H1 (cell line): ENCODE measurements at regions not wholly inside any gene's neighbourhood (a gene's known extent, or its start where the extent isn't known, plus 50 kb on each side); places are given as distances from the start of the nearest gene placed in this dataset.

ENCODE experiments used
- CTCF ChIA-PET: fragments of 300-600 bp; sonication (Branson Sonifier 250); formaldehyde crosslinking; loops from one replicate; lab custom pipeline; 2021; ENCODE audit not compliant: partially characterized antibody; lab: Charles Lee
- POLR2A ChIA-PET: fragments of 300-600 bp; sonication (Branson Sonifier 250); formaldehyde crosslinking; loops from one replicate; lab custom pipeline; 2021; ENCODE audit warnings: inconsistent platforms; ENCODE audit not compliant: partially characterized antibody; lab: Charles Lee
- DNase-seq, 2 experiments: peaks; one replicate each; pipeline versions ENCODE4 v3.0.0 to v3.0.0-alpha.2; 2010 to 2022; ENCODE audit warnings: low spot score in 2 of 2, low read depth in 1 of 2, mixed read lengths in 1 of 2
- FAIRE-seq: peaks from 2 replicates; lab custom pipeline; 2011; peaks lifted over from hg19 to GRCh38; lab: Jason Lieb, UNC
- H2AFZ ChIP-seq: 2 replicates; pipeline ENCODE4 v1.8.1; 2012; ENCODE audit warnings: low read length, inconsistent platforms
- H2AK5ac ChIP-seq: 2 replicates; pipeline ENCODE4 v1.6.1; 2013; ENCODE audit warnings: low read depth, low read length
- H2BK120ac ChIP-seq: replicated peaks from 2 replicates; pipeline ENCODE3; 2013; ENCODE audit warnings: low read depth, low read length, inconsistent platforms
- H2BK12ac ChIP-seq: 2 replicates; pipeline ENCODE4 v1.6.1; 2013; ENCODE audit warnings: low read depth, low read length
- H2BK15ac ChIP-seq: 2 replicates; pipeline ENCODE4 v1.6.1; 2013; ENCODE audit warnings: low read length
- H2BK20ac ChIP-seq: 2 replicates; pipeline ENCODE4 v1.6.1; 2013; ENCODE audit warnings: low read length
- H2BK5ac ChIP-seq: 2 replicates; pipeline ENCODE4 v1.6.1; 2013; ENCODE audit warnings: low read depth, low read length
- H3K14ac ChIP-seq: 2 replicates; pipeline ENCODE4 v1.6.1; 2013; ENCODE audit warnings: inconsistent platforms; ENCODE audit not compliant: insufficient read length
- H3K18ac ChIP-seq: 2 replicates; pipeline ENCODE4 v1.6.1; 2013; ENCODE audit warnings: low read length; ENCODE audit errors: extremely low read depth
- H3K23ac ChIP-seq: 2 replicates; pipeline ENCODE4 v1.6.1; 2013; ENCODE audit warnings: inconsistent platforms; ENCODE audit not compliant: insufficient read length
- H3K23me2 ChIP-seq: 2 replicates; pipeline ENCODE4 v1.6.1; 2013; ENCODE audit warnings: low read depth, low read length
- H3K27ac ChIP-seq: 2 replicates; pipeline ENCODE4 v1.6.1; 2011; ENCODE audit warnings: low read depth, low read length, inconsistent platforms
- H3K27me3 ChIP-seq, 4 experiments: replicated peaks in 1 of 4; 1 replicate in 1 of 4; 2 replicates in 3 of 4; pipeline versions ENCODE4 v1.6.1 to v1.8.1; 2011 to 2013; ENCODE audit warnings: low read length in 3 of 4, mild to moderate bottlenecking in 3 of 4, inconsistent platforms in 2 of 4, mixed read lengths in 2 of 4, moderate library complexity in 1 of 4; ENCODE audit not compliant: control insufficient read depth in 3 of 4, insufficient read depth in 3 of 4; ENCODE audit errors: extremely low read depth in 1 of 4
- H3K36me3 ChIP-seq, 4 experiments: 2 replicates each; pipeline versions ENCODE4 v1.6.1 to v1.8.1; 2011 to 2013; ENCODE audit warnings: mild to moderate bottlenecking in 4 of 4, low read length in 3 of 4, moderate library complexity in 2 of 4, control low read depth in 1 of 4, inconsistent platforms in 1 of 4; ENCODE audit not compliant: insufficient read depth in 4 of 4, control insufficient read depth in 2 of 4
- H3K4ac ChIP-seq: replicated peaks from 2 replicates; pipeline ENCODE3; 2013; ENCODE audit warnings: low read length, low read depth, mixed read lengths, inconsistent platforms; ENCODE audit not compliant: insufficient read length
- H3K4me1 ChIP-seq, 4 experiments: replicated peaks in 1 of 4; 1 replicate in 1 of 4; 2 replicates in 3 of 4; pipeline versions ENCODE4 v1.6.1 to v1.8.1; 2011 to 2013; ENCODE audit warnings: low read length in 3 of 4, inconsistent platforms in 2 of 4, mixed read lengths in 1 of 4; ENCODE audit not compliant: insufficient read depth in 4 of 4, control insufficient read depth in 3 of 4
- H3K4me2 ChIP-seq, 2 experiments: 2 replicates each; pipeline versions ENCODE4 v1.6.1 to v1.8.1; 2011 to 2013; ENCODE audit warnings: low read depth in 2 of 2, low read length in 2 of 2, control low read depth in 1 of 2, inconsistent platforms in 1 of 2, mild to moderate bottlenecking in 1 of 2; ENCODE audit not compliant: insufficient read depth in 1 of 2
- H3K4me3 ChIP-seq, 4 experiments: fragments of 200-600, 300-600 bp in 1 of 4; sonication (generic), shearing (Covaris generic), sonication (Bioruptor Twin) in 1 of 4; 2 replicates each; pipeline versions ENCODE4 v1.5.1 to v1.8.1; 2011 to 2016; ENCODE audit warnings: low read length in 4 of 4, low read depth in 3 of 4, control low read depth in 2 of 4, inconsistent platforms in 2 of 4, mild to moderate bottlenecking in 2 of 4, mixed read lengths in 1 of 4, moderate library complexity in 1 of 4; ENCODE audit not compliant: insufficient read depth in 2 of 4; ENCODE audit errors: extremely low read depth in 1 of 4
- H3K56ac ChIP-seq: replicated peaks from 2 replicates; pipeline ENCODE3; 2013; ENCODE audit warnings: low read depth, mild to moderate bottlenecking, mixed read lengths, low read length, inconsistent platforms; ENCODE audit not compliant: insufficient read length
- H3K79me1 ChIP-seq: 2 replicates; pipeline ENCODE4 v1.6.1; 2013; ENCODE audit warnings: low read depth, low read length, control low read depth
- H3K79me2 ChIP-seq, 2 experiments: 2 replicates each; pipeline versions ENCODE4 v1.6.1 to v1.8.1; 2012 to 2013; ENCODE audit warnings: low read length in 2 of 2, mild to moderate bottlenecking in 2 of 2, inconsistent platforms in 1 of 2; ENCODE audit not compliant: insufficient read depth in 2 of 2, control insufficient read depth in 1 of 2
- H3K9ac ChIP-seq, 4 experiments: replicated peaks in 1 of 4; 1 replicate in 1 of 4; 2 replicates in 3 of 4; pipeline versions ENCODE4 v1.6.1 to v1.8.1; 2011 to 2013; ENCODE audit warnings: low read depth in 3 of 4, low read length in 3 of 4, control low read depth in 2 of 4, mild to moderate bottlenecking in 2 of 4, moderate library complexity in 2 of 4, inconsistent platforms in 1 of 4; ENCODE audit errors: extremely low read depth in 1 of 4
- H3K9me3 ChIP-seq, 2 experiments: 2 replicates each; pipeline versions ENCODE4 v1.6.1 to v1.8.1; 2012 to 2013; ENCODE audit warnings: mild to moderate bottlenecking in 2 of 2, moderate library complexity in 2 of 2, control low read depth in 1 of 2, inconsistent platforms in 1 of 2, low read depth in 1 of 2, low read length in 1 of 2, mixed read lengths in 1 of 2; ENCODE audit not compliant: insufficient read depth in 2 of 2
- H4K20me1 ChIP-seq, 2 experiments: replicated peaks in 1 of 2; 2 replicates each; pipeline versions ENCODE3 to v1.8.1; 2011 to 2013; ENCODE audit warnings: inconsistent platforms in 2 of 2, low read length in 2 of 2, mild to moderate bottlenecking in 1 of 2; ENCODE audit not compliant: insufficient read depth in 2 of 2, control insufficient read depth in 1 of 2
- H4K5ac ChIP-seq: 2 replicates; pipeline ENCODE4 v1.6.1; 2013; ENCODE audit warnings: low read length, low read depth, mixed read lengths, inconsistent platforms; ENCODE audit not compliant: insufficient read length
- H4K8ac ChIP-seq: 2 replicates; pipeline ENCODE4 v1.8.0; 2013; ENCODE audit warnings: mild to moderate bottlenecking, moderate library complexity, low read length, inconsistent platforms; ENCODE audit not compliant: insufficient read depth; ENCODE audit errors: extremely low read depth
- H4K91ac ChIP-seq: replicated peaks from 2 replicates; pipeline ENCODE3; 2013; ENCODE audit warnings: low read length, mixed read lengths, inconsistent platforms; ENCODE audit not compliant: insufficient read length
- CHD2 ChIP-seq: IDR thresholded peaks from 2 replicates; pipeline ENCODE4 v1.6.1; 2012; ENCODE audit warnings: low read length, improper control_type of control experiment
- MAFK ChIP-seq: IDR thresholded peaks from 2 replicates; pipeline ENCODE4 v1.6.1; 2012; ENCODE audit warnings: low read depth, mild to moderate bottlenecking, improper control_type of control experiment, low read length
- WGBS, 2 experiments: shearing (Covaris generic) in 1 of 2; methylation state at CpG; one replicate each; pipeline versions ENCODE4 v1.1.6 to v1.1.7; 2013 to 2015; ENCODE audit warnings: low lambda C conversion rate in 2 of 2, mixed read lengths in 2 of 2, inconsistent platforms in 1 of 2, low coverage in 1 of 2, missing lambda C conversion rate in 1 of 2; ENCODE audit not compliant: insufficient replicate concordance in 2 of 2, insufficient coverage in 1 of 2, insufficient read length in 1 of 2; ENCODE audit errors: extremely low coverage in 1 of 2, missing lambda C conversion rate in 1 of 2; 5-methylcytosine and 5-hydroxymethylcytosine counted together

DNA sequence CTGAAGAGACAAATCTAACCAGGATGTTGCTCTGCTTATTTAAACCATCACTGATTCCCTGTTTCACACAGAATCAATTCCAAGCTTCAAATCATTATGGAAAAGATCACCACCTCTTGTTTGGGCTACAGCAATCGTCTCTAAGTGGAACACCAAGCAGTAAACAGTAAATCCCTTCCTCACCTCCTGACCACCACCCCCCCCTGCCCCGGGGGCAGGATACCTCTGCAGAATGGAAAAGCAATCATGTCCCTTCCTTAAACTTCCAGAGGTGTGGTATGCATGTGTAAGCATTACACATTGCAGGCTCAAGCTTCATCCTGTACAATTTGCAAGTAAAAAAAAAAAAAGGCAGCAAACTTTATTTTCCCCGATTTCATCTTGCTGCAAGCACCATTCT, 373.8 kb downstream of the NPIPA8 start:
- Histone ChIP-seq H3K79me1 (no peaks in the 10 kb centered on the region), H2AFZ (no peak overlapping the region), H3K27ac (no peak overlapping the region), H2BK12ac (no peak overlapping the region), H3K14ac (no peak overlapping the region), H3K4me2 (no peak overlapping the region), H2BK5ac (no peak overlapping the region), H3K79me2 (no peaks in the 10 kb centered on the region), H3K56ac (no peak overlapping the region), H4K91ac (no peak overlapping the region), H2BK20ac (no peak overlapping the region), H3K23ac (no peak overlapping the region), H4K20me1 (no peaks in the 10 kb centered on the region), H3K9me3 (no peaks in the 10 kb centered on the region), H2BK120ac (no peak overlapping the region), H3K23me2 (no peaks in the 10 kb centered on the region), H3K18ac (no peak overlapping the region), H3K4me1 (peaks cover 0 to 5% (median 0%) of the 10 kb centered on the region in 4 experiments; a peak in 1 of 7 replicates), H3K9ac (no peak overlapping the region), H3K4me3 (no peak overlapping the region), H2AK5ac (no peak overlapping the region), H4K5ac (no peak overlapping the region), H3K27me3 (no peaks in the 10 kb centered on the region), H4K8ac (no peak overlapping the region), H2BK15ac (no peak overlapping the region), H3K4ac (no peak overlapping the region), H3K36me3 (no peaks in the 10 kb centered on the region)
- FAIRE-seq (no peak), DNase-seq (no peak)
- POLR2A ChIA-PET = no interaction called here
- WGBS, 2 experiments = 82% methylated on average over 3 of the region's 3 CpGs; no CpG with 5 or more reads in 1 of the 2 experiments
- CTCF ChIA-PET = interaction anchor here (1.3 kb wide), 1 partner anchor 8 kb away, joined by 3 read pairs; no protein-coding TSS in a partner anchor
- TF ChIP-seq CHD2 (no peak), MAFK (no peak)
